ENCODE measurements at regions not wholly inside any gene's neighbourhood (a gene's known extent, or its start where the extent isn't known, plus 50 kb on each side); places are given as distances from the start of the nearest gene placed in this dataset.

DNA sequence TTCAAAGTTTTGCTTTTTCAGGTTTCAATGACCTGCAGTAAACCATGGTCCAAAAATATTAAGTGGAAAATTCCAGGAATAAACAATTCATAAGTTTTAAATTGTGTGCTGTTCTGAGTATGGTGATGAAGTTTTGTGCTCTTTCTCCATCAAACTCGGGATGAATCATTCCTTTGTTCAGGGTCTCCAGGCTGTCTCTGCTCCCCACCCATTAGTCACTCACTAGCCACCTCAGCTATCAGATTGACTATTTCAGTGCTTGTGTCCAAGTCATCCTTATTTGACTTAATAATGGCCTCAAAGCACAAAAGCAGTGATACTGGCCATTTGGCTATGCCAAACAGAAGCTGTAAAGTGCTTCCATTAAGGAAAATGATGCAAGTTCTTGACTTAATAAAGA is 1140.4 kb downstream of the EFNB2 start:
- intact Hi-C loops (cut with DNase I): no loop called here
- H3K27ac ChIP-seq: no peak overlapping the region

DNA sequence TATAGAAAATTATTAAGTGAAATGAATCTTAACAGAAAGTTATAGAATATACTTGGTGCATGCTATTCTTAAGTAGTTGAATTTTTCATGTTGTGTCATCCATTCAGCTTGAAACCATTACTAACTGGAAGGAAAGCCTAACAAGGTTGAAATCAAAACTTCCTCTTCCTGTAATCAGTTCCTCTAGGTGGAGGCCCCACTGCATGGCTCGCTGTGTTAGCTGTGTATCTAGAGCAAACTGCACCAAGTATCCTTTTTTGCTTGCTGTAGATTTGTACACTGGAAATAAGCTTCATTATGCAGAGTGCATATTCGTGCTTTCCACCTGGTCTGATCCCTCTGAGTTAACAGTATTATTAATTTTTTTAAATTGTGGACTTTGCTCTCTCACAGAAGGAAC is 1146.1 kb downstream of the EFNB2 start:
- no peak for DNase-seq
- H3K4me3 ChIP-seq (replicated peaks in 1 of 3): no peak overlapping the region
- no peak overlapping the region for H3K27ac ChIP-seq
- no peaks in the 10 kb centered on the region for H3K36me3 ChIP-seq
- WGBS, 2 donors: 83 to 90% methylated on average over 2 of the region's 2 CpGs
- intact Hi-C loops (cut with DNase I): no loop called here
- H3K27me3 ChIP-seq: no peaks in the 10 kb centered on the region
- no peaks in the 10 kb centered on the region for H3K9me3 ChIP-seq
- H3K4me1 ChIP-seq: no peaks in the 10 kb centered on the region
- no peak for TF ChIP-seq POLR2A (IDR thresholded peaks at IDR 0.05)
- TF ChIP-seq, protein P1, sequence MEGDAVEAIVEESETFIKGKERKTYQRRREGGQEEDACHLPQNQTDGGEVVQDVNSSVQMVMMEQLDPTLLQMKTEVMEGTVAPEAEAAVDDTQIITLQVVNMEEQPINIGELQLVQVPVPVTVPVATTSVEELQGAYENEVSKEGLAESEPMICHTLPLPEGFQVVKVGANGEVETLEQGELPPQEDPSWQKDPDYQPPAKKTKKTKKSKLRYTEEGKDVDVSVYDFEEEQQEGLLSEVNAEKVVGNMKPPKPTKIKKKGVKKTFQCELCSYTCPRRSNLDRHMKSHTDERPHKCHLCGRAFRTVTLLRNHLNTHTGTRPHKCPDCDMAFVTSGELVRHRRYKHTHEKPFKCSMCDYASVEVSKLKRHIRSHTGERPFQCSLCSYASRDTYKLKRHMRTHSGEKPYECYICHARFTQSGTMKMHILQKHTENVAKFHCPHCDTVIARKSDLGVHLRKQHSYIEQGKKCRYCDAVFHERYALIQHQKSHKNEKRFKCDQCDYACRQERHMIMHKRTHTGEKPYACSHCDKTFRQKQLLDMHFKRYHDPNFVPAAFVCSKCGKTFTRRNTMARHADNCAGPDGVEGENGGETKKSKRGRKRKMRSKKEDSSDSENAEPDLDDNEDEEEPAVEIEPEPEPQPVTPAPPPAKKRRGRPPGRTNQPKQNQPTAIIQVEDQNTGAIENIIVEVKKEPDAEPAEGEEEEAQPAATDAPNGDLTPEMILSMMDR (IDR thresholded peaks at IDR 0.05): no peak

More for the DNA sequence above, 1140.4 kb downstream of the EFNB2 start:
- WGBS, 2 donors: 85 to 86% methylated on average over 1 of the region's 1 CpG
- no peak for DNase-seq
- TF ChIP-seq, protein P1 (IDR thresholded peaks at IDR 0.05): no peak
- no peak for TF ChIP-seq POLR2A (IDR thresholded peaks at IDR 0.05)
- Histone ChIP-seq H3K36me3 (no peaks in the 10 kb centered on the region), H3K4me1 (no peaks in the 10 kb centered on the region), H3K4me3 (replicated peaks in 1 of 3) (no peak overlapping the region), H3K27me3 (no peaks in the 10 kb centered on the region), H3K9me3 (no peaks in the 10 kb centered on the region)

DNA sequence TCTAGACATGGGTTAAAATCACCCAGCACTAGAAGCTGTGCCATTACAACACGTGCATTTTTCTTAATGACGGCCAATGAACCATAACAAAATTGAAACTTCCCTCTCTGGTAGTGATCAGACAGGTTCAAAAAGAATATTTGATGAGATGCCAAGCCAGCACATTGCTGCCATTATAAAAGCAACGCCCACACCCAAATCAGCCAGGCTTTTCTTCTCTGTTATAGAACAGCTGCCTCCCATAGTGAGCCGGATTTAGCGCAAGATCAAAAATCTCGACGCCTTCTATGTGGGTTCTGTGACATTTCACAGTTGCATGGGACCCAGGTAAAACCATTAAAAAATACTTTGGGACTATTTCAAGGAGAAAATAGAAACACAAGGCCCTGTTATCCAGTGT is 1158.0 kb downstream of the EFNB2 start:
- Histone ChIP-seq H3K4me1 (peaks cover 5 to 6% of the 10 kb centered on the region in 2 donors), H3K27ac (no peak overlapping the region), H3K9me3 (no peaks in the 10 kb centered on the region), H3K4me3 (replicated peaks in 1 of 3) (no peak overlapping the region), H3K36me3 (no peaks in the 10 kb centered on the region), H3K27me3 (no peaks in the 10 kb centered on the region)
- peak; percentile 4 to 9 for DNase-seq
- TF ChIP-seq, protein P1 (IDR thresholded peaks at IDR 0.05): no peak
- TF ChIP-seq POLR2A (IDR thresholded peaks at IDR 0.05): no peak
- intact Hi-C loops (cut with DNase I): no loop called here
- 65 to 73% methylated on average over 7 of the region's 7 CpGs for WGBS, 2 donors

DNA sequence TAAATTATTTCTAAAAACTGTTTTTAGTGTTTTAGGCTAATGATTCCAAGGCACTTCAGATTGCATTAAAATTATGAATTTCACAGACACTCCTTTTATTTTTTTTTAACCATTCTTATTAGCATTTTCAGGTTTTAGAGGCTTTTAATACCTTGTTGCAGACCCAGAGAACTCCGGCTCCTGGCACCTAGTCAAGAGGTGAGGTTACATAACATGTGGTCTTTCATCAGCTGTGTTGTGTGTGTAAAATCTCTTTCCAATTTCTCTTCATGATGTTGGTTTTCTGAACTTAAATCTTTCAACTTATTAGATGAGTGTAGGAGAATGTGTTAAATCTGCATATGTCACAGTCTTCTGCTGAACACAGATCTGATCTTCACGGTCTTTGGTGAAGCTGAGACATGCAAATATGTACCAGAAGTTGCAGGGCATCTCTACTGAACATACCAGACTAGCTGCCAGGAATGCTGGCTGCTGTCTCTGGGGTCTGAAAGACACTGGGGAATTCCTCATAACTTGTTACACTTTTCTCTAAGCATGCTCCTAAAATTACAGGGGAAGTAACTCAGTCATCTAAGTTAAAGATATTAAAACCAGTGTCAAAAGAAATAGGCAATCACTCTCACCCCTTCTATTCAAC is 1165.3 kb downstream of the EFNB2 start:
- H3K36me3 ChIP-seq: no peaks in the 10 kb centered on the region
- no peak overlapping the region for H3K4me3 ChIP-seq (replicated peaks in 1 of 3)
- DNase-seq: peak; percentile 62 to 69
- TF ChIP-seq, protein P1 (IDR thresholded peaks at IDR 0.05): no peak
- no peak for TF ChIP-seq POLR2A (IDR thresholded peaks at IDR 0.05)
- H3K27me3 ChIP-seq: no peaks in the 10 kb centered on the region
- intact Hi-C loops (cut with DNase I): no loop called here
- H3K9me3 ChIP-seq: no peaks in the 10 kb centered on the region
- 26 to 49% methylated on average over 2 of the region's 2 CpGs for WGBS, 2 donors
- no peak overlapping the region for H3K27ac ChIP-seq
- H3K4me1 ChIP-seq: no peaks in the 10 kb centered on the region

DNA sequence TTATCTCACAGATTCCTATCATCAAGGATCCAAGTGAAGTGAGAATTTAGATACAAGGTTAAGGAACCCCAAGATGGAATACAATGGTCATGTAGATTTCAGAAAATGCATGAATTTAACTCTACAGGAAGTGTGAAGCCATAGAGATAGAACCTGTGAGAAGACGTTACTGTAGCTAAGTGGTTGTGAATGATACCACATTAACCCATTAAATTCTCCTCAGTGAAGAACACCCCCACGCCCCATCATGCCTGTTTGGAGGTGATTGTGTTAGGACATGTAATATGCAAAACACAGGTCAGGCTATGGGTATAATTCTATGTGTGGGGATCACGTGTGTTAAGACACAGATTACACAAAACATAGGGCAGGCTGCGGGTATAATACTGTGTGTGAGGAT is 1166.7 kb downstream of the EFNB2 start:
- WGBS, 2 donors: 88 to 97% methylated on average over 4 of the region's 4 CpGs
- Histone ChIP-seq H3K36me3 (no peaks in the 10 kb centered on the region), H3K4me1 (no peaks in the 10 kb centered on the region)

More for the DNA sequence above, 1166.7 kb downstream of the EFNB2 start:
- DNase-seq: no peak
- no peak overlapping the region for H3K4me3 ChIP-seq (replicated peaks in 1 of 3)
- H3K27ac ChIP-seq: no peak overlapping the region
- H3K9me3 ChIP-seq: no peaks in the 10 kb centered on the region
- intact Hi-C loops (cut with DNase I): no loop called here
- H3K27me3 ChIP-seq: no peaks in the 10 kb centered on the region
- TF ChIP-seq, protein P1 (IDR thresholded peaks at IDR 0.05): no peak
- TF ChIP-seq POLR2A (IDR thresholded peaks at IDR 0.05): no peak

Data from thyroid gland (tissue), 4 donors.